Parathyroid adenoma (tissue), 2 donors: ENCODE measurements at regions not wholly inside any gene's neighbourhood (a gene's known extent, or its start where the extent isn't known, plus 50 kb on each side); places are given as distances from the start of the nearest gene placed in this dataset.

ENCODE experiments used
- H2AFZ ChIP-seq: fragments of 300-600 bp; sonication (generic); one replicate; pipeline ENCODE4 v1.7.0; 2017; ENCODE audit warnings: antibody characterized with exemption, mild to moderate bottlenecking
- H3K27ac ChIP-seq: fragments of 300-600 bp; sonication (generic); one replicate; pipeline ENCODE4 v1.7.0; 2017
- H3K27me3 ChIP-seq: fragments of 300-600 bp; sonication (generic); one replicate; pipeline ENCODE4 v1.7.0; 2017; ENCODE audit warnings: low read length; ENCODE audit not compliant: control insufficient read depth, insufficient read depth
- H3K36me3 ChIP-seq: fragments of 300-600 bp; sonication (generic); one replicate; pipeline ENCODE4 v1.7.0; 2017; ENCODE audit warnings: low read length; ENCODE audit not compliant: control insufficient read depth, insufficient read depth
- H3K4me1 ChIP-seq: fragments of 300-600 bp; sonication (generic); one replicate; pipeline ENCODE4 v1.7.0; 2017; ENCODE audit warnings: control low read depth
- H3K4me2 ChIP-seq: fragments of 300-600 bp; sonication (generic); one replicate; pipeline ENCODE4 v1.7.0; 2017; ENCODE audit warnings: low read length
- H3K4me3 ChIP-seq: fragments of 300-600 bp; sonication (generic); one replicate; pipeline ENCODE4 v1.7.0; 2017; ENCODE audit warnings: low read depth, low read length
- H3K79me2 ChIP-seq: fragments of 300-600 bp; sonication (generic); one replicate; pipeline ENCODE4 v1.7.0; 2017; ENCODE audit warnings: control low read depth
- H3K9ac ChIP-seq: fragments of 300-600 bp; sonication (generic); one replicate; pipeline ENCODE4 v1.7.0; 2017; ENCODE audit warnings: mild to moderate bottlenecking
- H3K9me3 ChIP-seq: fragments of 300-600 bp; sonication (generic); one replicate; pipeline ENCODE4 v1.7.0; 2017; ENCODE audit warnings: low read length; ENCODE audit not compliant: control insufficient read depth
- CTCF ChIP-seq: fragments of 300-600 bp; sonication (generic); IDR thresholded peaks from one replicate; pipeline ENCODE4 v1.7.0; 2017; ENCODE audit warnings: antibody characterized with exemption, mild to moderate bottlenecking
- donor health status: primary hyperparathyroidism.

DNA sequence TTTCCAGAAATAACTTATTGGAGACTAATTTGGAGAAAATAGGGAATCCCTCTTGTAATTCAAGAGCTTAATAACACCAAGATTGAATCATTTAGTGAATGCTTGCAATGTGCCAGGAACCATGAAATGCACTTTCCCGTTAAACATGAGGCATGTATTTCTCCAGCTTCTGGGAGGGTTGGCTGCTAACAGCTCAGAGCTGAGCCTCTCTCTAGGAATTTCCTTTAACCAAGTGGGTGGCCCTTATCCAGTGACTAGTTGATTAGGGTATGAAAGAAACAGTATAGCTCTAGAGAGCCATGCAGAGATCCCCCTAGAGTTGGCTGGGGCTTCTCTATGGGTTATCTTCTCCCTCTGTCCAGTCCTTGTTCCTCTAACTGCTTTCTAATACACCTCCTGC is 356.4 kb upstream of the GOT2 start:
- Histone ChIP-seq H3K27ac (no peak overlapping the region), H3K4me2 (no peak overlapping the region), H3K9me3 (no peaks in the 10 kb centered on the region), H3K36me3 (no peaks in the 10 kb centered on the region), H3K9ac (no peak overlapping the region), H3K79me2 (no peaks in the 10 kb centered on the region), H2AFZ (no peak overlapping the region), H3K27me3 (no peaks in the 10 kb centered on the region), H3K4me1 (no peaks in the 10 kb centered on the region), H3K4me3 (no peak overlapping the region)
- no peak for TF ChIP-seq CTCF

- Histone ChIP-seq H3K27me3 (no peaks in the 10 kb centered on the region), H3K9ac (no peak overlapping the region), H3K27ac (no peak overlapping the region), H3K4me1 (no peaks in the 10 kb centered on the region), H3K9me3 (no peaks in the 10 kb centered on the region), H3K36me3 (no peaks in the 10 kb centered on the region), H3K4me3 (no peak overlapping the region), H2AFZ (no peak overlapping the region), H3K79me2 (no peaks in the 10 kb centered on the region), H3K4me2 (no peak overlapping the region)
- TF ChIP-seq CTCF, result no peak
Observed at GRCh38 chr16:59088431-59088830, 354.3 kb upstream of the GOT2 start.

GRCh38 chr16:59087641-59088040 is 353.5 kb upstream of the GOT2 start:
- Histone ChIP-seq H2AFZ (no peak overlapping the region), H3K4me3 (no peak overlapping the region), H3K9me3 (no peaks in the 10 kb centered on the region), H3K36me3 (no peaks in the 10 kb centered on the region), H3K79me2 (no peaks in the 10 kb centered on the region), H3K9ac (no peak overlapping the region), H3K4me1 (no peaks in the 10 kb centered on the region), H3K4me2 (no peak overlapping the region), H3K27me3 (no peaks in the 10 kb centered on the region), H3K27ac (no peak overlapping the region)
- TF ChIP-seq CTCF, result no peak

- Histone ChIP-seq H3K79me2 (no peaks in the 10 kb centered on the region), H3K27ac (no peak overlapping the region), H3K4me1 (no peaks in the 10 kb centered on the region), H3K9me3 (no peaks in the 10 kb centered on the region), H2AFZ (no peak overlapping the region), H3K4me3 (no peak overlapping the region), H3K9ac (no peak overlapping the region), H3K27me3 (no peaks in the 10 kb centered on the region), H3K4me2 (no peak overlapping the region), H3K36me3 (no peaks in the 10 kb centered on the region)
- no peak for TF ChIP-seq CTCF
Observed at GRCh38 chr16:59067205-59067604, 333.1 kb upstream of the GOT2 start.

DNA sequence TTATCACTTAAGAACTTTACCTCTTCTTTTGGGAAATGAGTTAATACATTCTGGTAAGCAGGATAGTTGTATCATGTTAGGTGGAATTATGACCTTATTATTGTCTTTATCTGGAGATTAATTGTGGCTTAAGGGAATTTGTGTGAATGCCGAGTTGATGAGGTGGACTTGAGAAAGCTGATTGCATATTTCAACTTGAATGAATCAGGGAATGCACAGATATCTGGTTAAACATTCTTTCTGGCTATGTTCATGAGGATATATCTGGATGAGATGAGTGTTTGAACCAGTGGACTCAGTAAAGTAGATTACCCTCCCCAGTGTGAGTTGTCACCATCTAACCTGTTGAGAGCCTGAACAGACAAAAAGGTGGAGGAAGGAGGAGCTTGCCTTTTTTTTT is 326.1 kb upstream of the GOT2 start:
- Histone ChIP-seq H3K27me3 (no peaks in the 10 kb centered on the region), H3K27ac (no peak overlapping the region), H3K9me3 (no peaks in the 10 kb centered on the region), H3K9ac (no peak overlapping the region), H2AFZ (no peak overlapping the region), H3K79me2 (no peaks in the 10 kb centered on the region), H3K4me1 (no peaks in the 10 kb centered on the region), H3K4me2 (no peak overlapping the region), H3K4me3 (no peak overlapping the region), H3K36me3 (no peaks in the 10 kb centered on the region)
- no peak for TF ChIP-seq CTCF
